SK-N-SH (cell line): ENCODE measurements at regions not wholly inside any gene's neighbourhood (a gene's known extent, or its start where the extent isn't known, plus 50 kb on each side); places are given as distances from the start of the nearest gene placed in this dataset.

Source experiments
- CTCF ChIA-PET: fragments of 300-600, 350-600 bp; formaldehyde crosslinking; extraction: SDS; loops from one replicate; lab custom pipeline; 2021; lab: Yijun Ruan, JAX
- POLR2A ChIA-PET: fragments of 350-600 bp; sonication (Branson Sonifier 250); formaldehyde crosslinking; extraction: SDS; loops from one replicate; lab custom pipeline; 2020; ENCODE audit warnings: antibody characterized with exemption, inconsistent platforms; lab: Yijun Ruan, JAX
- DNase-seq: peaks from one replicate; pipeline ENCODE4 v3.0.0; 2012
- H2AFZ ChIP-seq: fragments of 200-600 bp; sonication (generic); 2 replicates; pipeline ENCODE4 v1.8.1; 2016; ENCODE audit warnings: antibody characterized with exemption, mild to moderate bottlenecking, low read depth
- H3F3A ChIP-seq: fragments of 200-600 bp; sonication (generic); replicated peaks from 2 replicates; pipeline ENCODE3; 2016; ENCODE audit warnings: antibody characterized with exemption, mild to moderate bottlenecking; ENCODE audit not compliant: insufficient read depth
- H3K27ac ChIP-seq, 2 experiments: fragments of 200-500 bp in 1 of 2; fragments of 200-600 bp in 1 of 2; sonication (Bioruptor generic) in 1 of 2; sonication (generic), shearing (Covaris generic) in 1 of 2; 2 replicates each; pipeline versions ENCODE4 v1.5.1 to v1.6.1; 2014 to 2016; ENCODE audit warnings: low read depth in 2 of 2, inconsistent platforms in 1 of 2, low read length in 1 of 2, mild to moderate bottlenecking in 1 of 2, mixed read lengths in 1 of 2
- H3K27me3 ChIP-seq: fragments of 200-600 bp; sonication (generic), shearing (Covaris generic); 2 replicates; pipeline ENCODE4 v1.6.1; 2016; ENCODE audit warnings: mixed run types; ENCODE audit not compliant: insufficient read depth
- H3K36me3 ChIP-seq, 2 experiments: fragments of 200-500 bp in 1 of 2; fragments of 200-600 bp in 1 of 2; sonication (Bioruptor generic) in 1 of 2; sonication (generic) in 1 of 2; replicated peaks in 1 of 2; 2 replicates each; pipeline versions ENCODE3 to v1.5.1; 2014 to 2016; ENCODE audit warnings: low read length in 1 of 2, mild to moderate bottlenecking in 1 of 2; ENCODE audit not compliant: insufficient read depth in 2 of 2, control insufficient read depth in 1 of 2
- H3K4me1 ChIP-seq, 2 experiments: fragments of 200-500 bp in 1 of 2; fragments of 200-600 bp in 1 of 2; sonication (Bioruptor generic) in 1 of 2; sonication (generic), shearing (Covaris generic) in 1 of 2; 2 replicates each; pipeline versions ENCODE4 v1.5.1 to v1.6.1; 2014 to 2016; ENCODE audit warnings: low read depth in 1 of 2, low read length in 1 of 2, mixed run types in 1 of 2; ENCODE audit not compliant: insufficient read depth in 2 of 2, control insufficient read depth in 1 of 2
- H3K4me2 ChIP-seq: fragments of 200-600 bp; sonication (generic), shearing (Covaris generic); 2 replicates; pipeline ENCODE4 v1.6.1; 2017; ENCODE audit warnings: mixed run types
- H3K4me3 ChIP-seq, 2 experiments: fragments of 200-500 bp in 1 of 2; fragments of 200-600 bp in 1 of 2; sonication (Bioruptor generic) in 1 of 2; sonication (generic), shearing (Covaris generic) in 1 of 2; 2 replicates each; pipeline versions ENCODE4 v1.5.1 to v1.8.1; 2014 to 2016; ENCODE audit warnings: low read depth in 2 of 2, inconsistent platforms in 1 of 2, low read length in 1 of 2, mild to moderate bottlenecking in 1 of 2, mixed read lengths in 1 of 2, moderate library complexity in 1 of 2
- H3K79me2 ChIP-seq: fragments of 200-600 bp; sonication (generic); 2 replicates; pipeline ENCODE4 v1.8.1; 2017; ENCODE audit warnings: mild to moderate bottlenecking; ENCODE audit not compliant: insufficient read depth
- H3K9ac ChIP-seq: fragments of 200-600 bp; sonication (generic); 2 replicates; pipeline ENCODE4 v1.6.1; 2017; ENCODE audit warnings: mixed run types
- H3K9me2 ChIP-seq: fragments of 200-600 bp; sonication (generic); 2 replicates; pipeline ENCODE4 v1.6.1; 2017; ENCODE audit warnings: mixed run types
- H3K9me3 ChIP-seq: fragments of 200-600 bp; sonication (generic); 2 replicates; pipeline ENCODE4 v1.6.1; 2017; ENCODE audit warnings: mixed run types, mild to moderate bottlenecking, moderate library complexity
- H4K20me1 ChIP-seq: fragments of 200-600 bp; sonication (generic); 2 replicates; pipeline ENCODE4 v1.6.1; 2017; ENCODE audit warnings: mild to moderate bottlenecking, mixed run types; ENCODE audit not compliant: insufficient read depth
- CHD2 ChIP-seq: fragments of 150-350 bp; IDR thresholded peaks from 2 replicates; pipeline ENCODE4 v1.6.1; 2018; ENCODE audit warnings: low read length; ENCODE audit not compliant: partially characterized antibody
- EZH2phosphoT487 ChIP-seq: fragments of 200-600 bp; sonication (generic); IDR thresholded peaks from 2 replicates; pipeline ENCODE4 v1.6.1; 2017; ENCODE audit warnings: low read depth, mixed run types, mild to moderate bottlenecking, antibody characterized with exemption, moderate library complexity, borderline replicate concordance
- FOSL2 ChIP-seq: IDR thresholded peaks from 2 replicates; pipeline ENCODE4 v1.4.0; 2012; ENCODE audit warnings: low read depth, mild to moderate bottlenecking, moderate library complexity, borderline replicate concordance
- FOXJ3 ChIP-seq: sonication (generic); formaldehyde crosslinking; IDR thresholded peaks from 2 replicates; pipeline ENCODE4 v1.5.1; 2020; ENCODE audit warnings: mild to moderate bottlenecking, missing genetic modification reagents
- FOXM1 ChIP-seq: IDR thresholded peaks from 2 replicates; pipeline ENCODE4 v1.4.0; 2012; ENCODE audit warnings: low read depth, mild to moderate bottlenecking
- GABPA ChIP-seq: IDR thresholded peaks from 2 replicates; pipeline ENCODE4 v1.4.0; 2012; ENCODE audit warnings: low read depth, mild to moderate bottlenecking
- MEF2A ChIP-seq: IDR thresholded peaks from 2 replicates; pipeline ENCODE4 v1.4.0; 2012; ENCODE audit warnings: low read depth, borderline replicate concordance
- MXI1 ChIP-seq: IDR thresholded peaks from 2 replicates; pipeline ENCODE4 v1.6.1; 2012; ENCODE audit warnings: mild to moderate bottlenecking, low read depth, low read length, improper control_type of control experiment
- NFIC ChIP-seq: IDR thresholded peaks from 2 replicates; pipeline ENCODE4 v1.4.0; 2012; ENCODE audit warnings: borderline replicate concordance
- POLR2AphosphoS5 ChIP-seq: IDR thresholded peaks from 2 replicates; pipeline ENCODE4 v1.6.1; 2012; ENCODE audit warnings: low read depth, low read length
- RAD21 ChIP-seq: IDR thresholded peaks from 2 replicates; pipeline ENCODE4 v1.6.1; 2012; ENCODE audit warnings: mild to moderate bottlenecking, low read length
- RCOR1 ChIP-seq: fragments of 150-350 bp; IDR thresholded peaks from 2 replicates; pipeline ENCODE4 v1.6.1; 2017; ENCODE audit warnings: antibody characterized with exemption, low read length
- SMC3 ChIP-seq: IDR thresholded peaks from 2 replicates; pipeline ENCODE4 v1.6.1; 2012; ENCODE audit warnings: low read depth, low read length, improper control_type of control experiment
- TAF1 ChIP-seq: IDR thresholded peaks from 2 replicates; pipeline ENCODE4 v1.6.1; 2012; ENCODE audit warnings: low read depth, mild to moderate bottlenecking, low read length, moderate library complexity, borderline replicate concordance
- WGBS: methylation state at CpG from one replicate; pipeline ENCODE4 v1.1.6; 2017; ENCODE audit warnings: low lambda C conversion rate; 5-methylcytosine and 5-hydroxymethylcytosine counted together
- TF ChIP-seq, protein P1 (sequence below): fragments of 200-600 bp; sonication (generic); IDR thresholded peaks from 2 replicates; pipeline ENCODE4 v1.6.1; 2017; ENCODE audit warnings: antibody characterized with exemption, mild to moderate bottlenecking, moderate library complexity
- TF ChIP-seq, protein P2 (sequence below): fragments of 150-350 bp; IDR thresholded peaks from 2 replicates; pipeline ENCODE4 v1.6.1; 2017; ENCODE audit warnings: antibody characterized with exemption, low read length, low read depth, borderline replicate concordance
- TF ChIP-seq, protein P3 (sequence below): IDR thresholded peaks from 2 replicates; pipeline ENCODE4 v1.6.1; 2012; ENCODE audit warnings: mild to moderate bottlenecking, low read depth, low read length, moderate library complexity

DNA sequence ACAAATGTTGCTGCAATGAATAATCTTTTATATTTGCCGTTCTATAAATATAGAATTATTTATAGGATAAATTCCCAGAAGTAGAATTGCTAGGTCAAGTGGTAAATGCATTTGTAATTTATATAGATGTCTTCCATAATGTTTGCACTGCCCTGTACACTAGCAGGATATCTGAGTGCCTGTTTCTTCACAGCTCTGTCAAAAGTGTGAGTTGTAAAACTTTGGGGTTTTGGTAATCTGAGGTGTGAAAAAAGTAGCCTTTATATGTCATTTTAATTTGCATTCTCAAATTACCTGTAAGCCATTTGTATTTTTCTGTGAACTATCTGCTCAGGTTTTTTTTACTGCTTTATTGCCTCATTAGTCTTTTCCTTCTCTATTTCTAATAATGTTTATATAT lies 271.2 kb downstream of the NEBL start:
- no peak overlapping the region for H2AFZ ChIP-seq
- H3K4me1 ChIP-seq, result peaks cover 0 to 3% of the 10 kb centered on the region in 2 experiments; a peak in 1 of 4 replicates
- peaks cover 4% of the 10 kb centered on the region; the same call in 1 of the 2 replicates for H3K9me3 ChIP-seq
- no peaks in the 10 kb centered on the region for H3K9me2 ChIP-seq
- H3F3A ChIP-seq, result no peaks in the 10 kb centered on the region
- H3K36me3 ChIP-seq, result no peaks in the 10 kb centered on the region
- H3K9ac ChIP-seq, result no peak overlapping the region
- no peaks in the 10 kb centered on the region for H3K79me2 ChIP-seq
- H4K20me1 ChIP-seq, result no peaks in the 10 kb centered on the region
- TF ChIP-seq RCOR1, result no peak
- TF ChIP-seq, protein P1, sequence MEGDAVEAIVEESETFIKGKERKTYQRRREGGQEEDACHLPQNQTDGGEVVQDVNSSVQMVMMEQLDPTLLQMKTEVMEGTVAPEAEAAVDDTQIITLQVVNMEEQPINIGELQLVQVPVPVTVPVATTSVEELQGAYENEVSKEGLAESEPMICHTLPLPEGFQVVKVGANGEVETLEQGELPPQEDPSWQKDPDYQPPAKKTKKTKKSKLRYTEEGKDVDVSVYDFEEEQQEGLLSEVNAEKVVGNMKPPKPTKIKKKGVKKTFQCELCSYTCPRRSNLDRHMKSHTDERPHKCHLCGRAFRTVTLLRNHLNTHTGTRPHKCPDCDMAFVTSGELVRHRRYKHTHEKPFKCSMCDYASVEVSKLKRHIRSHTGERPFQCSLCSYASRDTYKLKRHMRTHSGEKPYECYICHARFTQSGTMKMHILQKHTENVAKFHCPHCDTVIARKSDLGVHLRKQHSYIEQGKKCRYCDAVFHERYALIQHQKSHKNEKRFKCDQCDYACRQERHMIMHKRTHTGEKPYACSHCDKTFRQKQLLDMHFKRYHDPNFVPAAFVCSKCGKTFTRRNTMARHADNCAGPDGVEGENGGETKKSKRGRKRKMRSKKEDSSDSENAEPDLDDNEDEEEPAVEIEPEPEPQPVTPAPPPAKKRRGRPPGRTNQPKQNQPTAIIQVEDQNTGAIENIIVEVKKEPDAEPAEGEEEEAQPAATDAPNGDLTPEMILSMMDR, result no peak
- TF ChIP-seq MXI1, result no peak
- TF ChIP-seq, protein P2, sequence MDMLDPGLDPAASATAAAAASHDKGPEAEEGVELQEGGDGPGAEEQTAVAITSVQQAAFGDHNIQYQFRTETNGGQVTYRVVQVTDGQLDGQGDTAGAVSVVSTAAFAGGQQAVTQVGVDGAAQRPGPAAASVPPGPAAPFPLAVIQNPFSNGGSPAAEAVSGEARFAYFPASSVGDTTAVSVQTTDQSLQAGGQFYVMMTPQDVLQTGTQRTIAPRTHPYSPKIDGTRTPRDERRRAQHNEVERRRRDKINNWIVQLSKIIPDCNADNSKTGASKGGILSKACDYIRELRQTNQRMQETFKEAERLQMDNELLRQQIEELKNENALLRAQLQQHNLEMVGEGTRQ, result no peak
- TF ChIP-seq FOXJ3 (CRISPR knock-in tag), result no peak
- no peak for TF ChIP-seq GABPA
- no peak for TF ChIP-seq FOXM1
- TF ChIP-seq MEF2A, result no peak
- TF ChIP-seq NFIC, result no peak
- no peak for TF ChIP-seq CHD2
- TF ChIP-seq EZH2phosphoT487, result no peak
- no peak for TF ChIP-seq POLR2AphosphoS5
- TF ChIP-seq, protein P3, sequence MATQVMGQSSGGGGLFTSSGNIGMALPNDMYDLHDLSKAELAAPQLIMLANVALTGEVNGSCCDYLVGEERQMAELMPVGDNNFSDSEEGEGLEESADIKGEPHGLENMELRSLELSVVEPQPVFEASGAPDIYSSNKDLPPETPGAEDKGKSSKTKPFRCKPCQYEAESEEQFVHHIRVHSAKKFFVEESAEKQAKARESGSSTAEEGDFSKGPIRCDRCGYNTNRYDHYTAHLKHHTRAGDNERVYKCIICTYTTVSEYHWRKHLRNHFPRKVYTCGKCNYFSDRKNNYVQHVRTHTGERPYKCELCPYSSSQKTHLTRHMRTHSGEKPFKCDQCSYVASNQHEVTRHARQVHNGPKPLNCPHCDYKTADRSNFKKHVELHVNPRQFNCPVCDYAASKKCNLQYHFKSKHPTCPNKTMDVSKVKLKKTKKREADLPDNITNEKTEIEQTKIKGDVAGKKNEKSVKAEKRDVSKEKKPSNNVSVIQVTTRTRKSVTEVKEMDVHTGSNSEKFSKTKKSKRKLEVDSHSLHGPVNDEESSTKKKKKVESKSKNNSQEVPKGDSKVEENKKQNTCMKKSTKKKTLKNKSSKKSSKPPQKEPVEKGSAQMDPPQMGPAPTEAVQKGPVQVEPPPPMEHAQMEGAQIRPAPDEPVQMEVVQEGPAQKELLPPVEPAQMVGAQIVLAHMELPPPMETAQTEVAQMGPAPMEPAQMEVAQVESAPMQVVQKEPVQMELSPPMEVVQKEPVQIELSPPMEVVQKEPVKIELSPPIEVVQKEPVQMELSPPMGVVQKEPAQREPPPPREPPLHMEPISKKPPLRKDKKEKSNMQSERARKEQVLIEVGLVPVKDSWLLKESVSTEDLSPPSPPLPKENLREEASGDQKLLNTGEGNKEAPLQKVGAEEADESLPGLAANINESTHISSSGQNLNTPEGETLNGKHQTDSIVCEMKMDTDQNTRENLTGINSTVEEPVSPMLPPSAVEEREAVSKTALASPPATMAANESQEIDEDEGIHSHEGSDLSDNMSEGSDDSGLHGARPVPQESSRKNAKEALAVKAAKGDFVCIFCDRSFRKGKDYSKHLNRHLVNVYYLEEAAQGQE, result no peak
- TF ChIP-seq RAD21, result no peak
- no peak for TF ChIP-seq FOSL2
- TF ChIP-seq TAF1, result no peak
- no peak for TF ChIP-seq SMC3
- 39% methylated on average over 1 of the region's 1 CpG for WGBS
- no peak overlapping the region for H3K4me2 ChIP-seq
- no peaks in the 10 kb centered on the region for H3K27me3 ChIP-seq
- POLR2A ChIA-PET, result no interaction called here
- CTCF ChIA-PET, result no interaction called here
- no peak for DNase-seq
- H3K27ac ChIP-seq, result no peak overlapping the region
- H3K4me3 ChIP-seq, result no peak overlapping the region
